HL-60 (cell line): ENCODE measurements at regions not wholly inside any gene's neighbourhood (a gene's known extent, or its start where the extent isn't known, plus 50 kb on each side); places are given as distances from the start of the nearest gene placed in this dataset.

Source experiments
- DNase-seq, 2 experiments: peaks; one replicate each; pipeline ENCODE4 v3.0.0-alpha.2; 2010 to 2020; ENCODE audit warnings: low read depth in 1 of 2, low spot score in 1 of 2
- H3K27ac ChIP-seq: fragments of 250-450 bp; sonication (Bioruptor Pico); replicated peaks from 2 replicates; pipeline ENCODE4 v1.5.1; 2020; ENCODE audit warnings: mild to moderate bottlenecking, moderate library complexity
- H3K27me3 ChIP-seq: fragments of 250-450 bp; sonication (Bioruptor Pico); 2 replicates; pipeline ENCODE4 v1.5.1; 2021; ENCODE audit warnings: mild to moderate bottlenecking, moderate library complexity; ENCODE audit not compliant: insufficient read depth, poor library complexity, severe bottlenecking
- H3K4me3 ChIP-seq: replicated peaks from 2 replicates; pipeline ENCODE4 v1.5.1; 2011; ENCODE audit warnings: mild to moderate bottlenecking, control low read depth, low read length; ENCODE audit not compliant: insufficient read depth
- CTCF ChIP-seq: IDR thresholded peaks from one replicate; pipeline ENCODE4 v1.5.1; 2011; ENCODE audit warnings: low read length, control low read depth, inconsistent platforms; ENCODE audit not compliant: insufficient read depth
- GABPA ChIP-seq: IDR thresholded peaks from 2 replicates; pipeline ENCODE4 v1.6.1; 2012; ENCODE audit warnings: low read depth
- POLR2AphosphoS5 ChIP-seq: IDR thresholded peaks from 2 replicates; pipeline ENCODE4 v1.6.1; 2012; ENCODE audit warnings: low read depth
- REST ChIP-seq: IDR thresholded peaks from 2 replicates; pipeline ENCODE4 v1.6.1; 2012; ENCODE audit warnings: low read depth; ENCODE audit not compliant: insufficient replicate concordance
- SPI1 ChIP-seq: IDR thresholded peaks from 2 replicates; pipeline ENCODE4 v1.6.1; 2012; ENCODE audit warnings: low read depth, mild to moderate bottlenecking, borderline replicate concordance

GRCh38 chr20:52845044-52845443, 127.1 kb upstream of the TSHZ2 start:
- H3K4me3 ChIP-seq = no peak overlapping the region
- no peaks in the 10 kb centered on the region for H3K27me3 ChIP-seq
- no peak for TF ChIP-seq CTCF
- TF ChIP-seq GABPA = no peak
- no peak for TF ChIP-seq SPI1
- TF ChIP-seq POLR2AphosphoS5 = no peak
- TF ChIP-seq REST = no peak
- H3K27ac ChIP-seq = no peak overlapping the region
- DNase-seq = no peak

- Histone ChIP-seq H3K27ac (no peak overlapping the region), H3K4me3 (no peak overlapping the region), H3K27me3 (no peaks in the 10 kb centered on the region)
- no peak for DNase-seq
- no peak for TF ChIP-seq POLR2AphosphoS5
- TF ChIP-seq SPI1 = no peak
- no peak for TF ChIP-seq CTCF
- no peak for TF ChIP-seq GABPA
- TF ChIP-seq REST = no peak
Measured at GRCh38 chr20:52843425-52843824, 128.7 kb upstream of the TSHZ2 start.

GRCh38 chr20:52841003-52841402, 131.2 kb upstream of the TSHZ2 start:
- TF ChIP-seq CTCF = no peak
- TF ChIP-seq POLR2AphosphoS5 = no peak
- no peak for TF ChIP-seq GABPA
- TF ChIP-seq REST = no peak
- TF ChIP-seq SPI1 = no peak
- DNase-seq = no peak
- H3K27ac ChIP-seq = no peak overlapping the region
- no peak overlapping the region for H3K4me3 ChIP-seq
- no peaks in the 10 kb centered on the region for H3K27me3 ChIP-seq
